ENCODE measurements at regions not wholly inside any gene's neighbourhood (a gene's known extent, or its start where the extent isn't known, plus 50 kb on each side); places are given as distances from the start of the nearest gene placed in this dataset.
A peak's percentile ranks its signal among the peaks of the same experiment; 100 is the strongest.
"Not testable (repeated sequence)": the region's sequence is repeated elsewhere in the genome, so short reads cannot be mapped to it uniquely, and the experiment has no call there.

DNA sequence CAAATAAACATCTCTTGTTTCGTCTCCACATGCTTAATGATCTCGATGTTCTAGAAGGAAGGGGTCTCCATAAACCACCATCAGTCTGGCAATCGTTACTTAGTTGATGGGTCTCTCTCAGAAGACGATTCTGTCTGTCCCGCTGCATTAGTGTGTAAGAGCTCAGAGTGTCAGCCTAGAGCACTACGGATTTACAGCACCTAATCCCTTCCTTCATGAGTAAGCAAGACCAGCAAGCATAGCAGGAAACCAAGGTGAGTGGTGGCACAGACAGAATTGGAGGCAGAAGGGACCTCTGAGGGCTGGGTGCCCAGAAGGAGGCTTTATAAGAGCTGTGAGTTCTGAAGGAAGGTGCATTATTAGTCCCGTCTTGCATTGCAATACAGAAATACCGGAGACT, 440.1 kb downstream of the RBFOX1 start:
- Mint-ChIP-seq H3K27me3 (peaks cover 6% of the 10 kb centered on the region), H3K9me3 (ENCODE audit: low read depth) (no peaks in the 10 kb centered on the region), H3K27ac (no peak overlapping the region), H3K4me3 (ENCODE audit: low read depth) (no peak overlapping the region), H3K4me1 (ENCODE audit: low read depth) (no peaks in the 10 kb centered on the region), H3K36me3 (ENCODE audit: insufficient read depth) (no peaks in the 10 kb centered on the region)
- no peak for DNase-seq (ENCODE audit: low spot score, unreplicated experiment)
- TF ChIP-seq, protein P1, sequence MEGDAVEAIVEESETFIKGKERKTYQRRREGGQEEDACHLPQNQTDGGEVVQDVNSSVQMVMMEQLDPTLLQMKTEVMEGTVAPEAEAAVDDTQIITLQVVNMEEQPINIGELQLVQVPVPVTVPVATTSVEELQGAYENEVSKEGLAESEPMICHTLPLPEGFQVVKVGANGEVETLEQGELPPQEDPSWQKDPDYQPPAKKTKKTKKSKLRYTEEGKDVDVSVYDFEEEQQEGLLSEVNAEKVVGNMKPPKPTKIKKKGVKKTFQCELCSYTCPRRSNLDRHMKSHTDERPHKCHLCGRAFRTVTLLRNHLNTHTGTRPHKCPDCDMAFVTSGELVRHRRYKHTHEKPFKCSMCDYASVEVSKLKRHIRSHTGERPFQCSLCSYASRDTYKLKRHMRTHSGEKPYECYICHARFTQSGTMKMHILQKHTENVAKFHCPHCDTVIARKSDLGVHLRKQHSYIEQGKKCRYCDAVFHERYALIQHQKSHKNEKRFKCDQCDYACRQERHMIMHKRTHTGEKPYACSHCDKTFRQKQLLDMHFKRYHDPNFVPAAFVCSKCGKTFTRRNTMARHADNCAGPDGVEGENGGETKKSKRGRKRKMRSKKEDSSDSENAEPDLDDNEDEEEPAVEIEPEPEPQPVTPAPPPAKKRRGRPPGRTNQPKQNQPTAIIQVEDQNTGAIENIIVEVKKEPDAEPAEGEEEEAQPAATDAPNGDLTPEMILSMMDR (IDR thresholded peaks at IDR 0.05; ENCODE audit: unreplicated experiment): no peak

DNA sequence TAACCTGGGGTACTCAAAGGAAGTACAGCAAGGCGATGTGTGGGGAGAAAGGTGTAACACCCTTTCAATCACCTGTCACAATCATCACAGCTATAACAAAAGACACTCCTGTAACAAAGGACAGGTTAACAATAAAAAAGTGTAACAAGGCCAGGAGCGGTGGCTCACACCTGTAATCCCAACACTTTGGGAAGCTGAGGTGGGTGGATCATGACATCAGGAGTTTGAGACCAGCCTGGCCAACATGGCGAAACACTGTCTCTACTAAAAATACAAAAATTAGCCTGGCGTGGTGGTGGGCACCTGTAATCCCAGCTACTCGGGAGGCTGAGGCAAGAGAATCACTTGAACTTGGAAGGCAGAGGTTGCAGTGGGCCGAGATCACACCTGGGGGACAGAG, 436.4 kb downstream of the RBFOX1 start:
- H3K4me1 Mint-ChIP-seq (ENCODE audit: low read depth): peaks cover 13% of the 10 kb centered on the region
- not testable (repeated sequence) for H3K27ac Mint-ChIP-seq; H3K27me3 Mint-ChIP-seq; H3K9me3 Mint-ChIP-seq (ENCODE audit: low read depth); DNase-seq (ENCODE audit: low spot score, unreplicated experiment); H3K36me3 Mint-ChIP-seq (ENCODE audit: insufficient read depth); H3K4me3 Mint-ChIP-seq (ENCODE audit: low read depth)

DNA sequence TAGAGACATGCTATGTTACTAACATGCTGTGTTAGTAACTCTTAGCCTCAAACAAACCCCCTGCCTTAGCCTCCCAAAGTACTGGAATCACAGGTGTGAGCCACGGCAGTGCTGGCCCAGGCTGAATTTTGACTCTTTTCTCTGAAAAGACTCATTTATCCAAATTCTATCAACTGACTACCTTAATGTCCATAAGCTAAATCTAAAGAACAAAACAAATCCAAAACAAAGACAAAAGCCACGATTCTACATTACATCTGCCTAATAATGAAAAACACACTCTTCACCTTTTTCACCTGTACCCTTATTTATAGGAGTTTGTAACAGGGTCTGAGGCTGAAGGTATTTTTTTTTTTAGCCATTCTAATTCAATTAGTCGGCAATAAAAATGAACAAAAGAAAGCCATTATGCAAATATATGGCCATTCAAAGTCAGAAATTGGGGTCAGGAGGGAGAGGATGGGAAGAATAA, 432.5 kb downstream of the RBFOX1 start:
- TF ChIP-seq, protein P1 (IDR thresholded peaks at IDR 0.05; ENCODE audit: unreplicated experiment): no peak
- Mint-ChIP-seq H3K4me1 (ENCODE audit: low read depth) (peaks cover 24% of the 10 kb centered on the region), H3K9me3 (ENCODE audit: low read depth) (no peaks in the 10 kb centered on the region), H3K27ac (peak overlapping the region; percentile 60), H3K36me3 (ENCODE audit: insufficient read depth) (no peaks in the 10 kb centered on the region), H3K4me3 (ENCODE audit: low read depth) (no peak overlapping the region), H3K27me3 (no peaks in the 10 kb centered on the region)
- no peak for DNase-seq (ENCODE audit: low spot score, unreplicated experiment)

DNA sequence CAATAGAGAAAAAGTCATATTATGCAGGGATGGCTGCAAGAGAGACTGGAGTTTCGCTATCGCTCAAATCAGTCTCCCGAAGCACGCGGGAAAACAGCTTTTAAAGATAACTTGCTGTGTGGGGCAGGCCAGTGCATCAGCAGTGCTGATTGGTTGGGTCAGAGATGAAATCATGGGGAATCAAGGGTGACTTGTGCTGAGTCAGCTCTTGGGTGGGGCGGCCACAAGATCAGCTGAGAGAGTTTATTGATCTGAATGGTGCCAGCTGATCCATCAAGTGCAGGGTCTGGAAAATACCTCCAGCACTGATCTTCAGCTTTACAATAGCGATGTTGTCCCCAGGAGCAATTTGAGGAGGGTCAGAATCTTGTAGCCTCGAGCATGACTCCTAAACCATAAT, 430.5 kb downstream of the RBFOX1 start:
- Mint-ChIP-seq H3K4me3 (ENCODE audit: low read depth) (no peak overlapping the region), H3K9me3 (ENCODE audit: low read depth) (no peaks in the 10 kb centered on the region), H3K36me3 (ENCODE audit: insufficient read depth) (no peaks in the 10 kb centered on the region), H3K27me3 (peaks cover 5% of the 10 kb centered on the region), H3K27ac (no peak overlapping the region), H3K4me1 (ENCODE audit: low read depth) (peaks cover 24% of the 10 kb centered on the region)
- TF ChIP-seq, protein P1 (IDR thresholded peaks at IDR 0.05; ENCODE audit: unreplicated experiment): no peak
- DNase-seq (ENCODE audit: low spot score, unreplicated experiment): no peak
